ENCODE measurements at regions not wholly inside any gene's neighbourhood (a gene's known extent, or its start where the extent isn't known, plus 50 kb on each side); places are given as distances from the start of the nearest gene placed in this dataset.
"Not testable (repeated sequence)": the region's sequence is repeated elsewhere in the genome, so short reads cannot be mapped to it uniquely, and the experiment has no call there.

- H2AK5ac ChIP-seq (ENCODE audit: low read depth, low read length); H4K20me1 ChIP-seq (replicated peaks in 1 of 2; ENCODE audit: control insufficient read depth in 1 of 2, insufficient read depth in 2 of 2, low read length in 2 of 2); H3K36me3 ChIP-seq (ENCODE audit: control insufficient read depth in 2 of 4, insufficient read depth in 4 of 4, low read length in 3 of 4); CTCF ChIA-PET (ENCODE audit: partially characterized antibody); H3K4me1 ChIP-seq (replicated peaks in 1 of 4; ENCODE audit: control insufficient read depth in 3 of 4, insufficient read depth in 4 of 4, low read length in 3 of 4); H3K23ac ChIP-seq (ENCODE audit: insufficient read length); H3K4me3 ChIP-seq (ENCODE audit: extremely low read depth in 1 of 4, insufficient read depth in 2 of 4, low read depth in 3 of 4, low read length in 4 of 4); H3K79me2 ChIP-seq (ENCODE audit: control insufficient read depth in 1 of 2, insufficient read depth in 2 of 2, low read length in 2 of 2); H3K18ac ChIP-seq (ENCODE audit: extremely low read depth, low read length); H4K8ac ChIP-seq (ENCODE audit: extremely low read depth, insufficient read depth, low read length); H3K4me2 ChIP-seq (ENCODE audit: insufficient read depth in 1 of 2, low read depth in 2 of 2, low read length in 2 of 2); H2BK20ac ChIP-seq (ENCODE audit: low read length); H2BK120ac ChIP-seq (replicated peaks; ENCODE audit: low read depth, low read length); H3K23me2 ChIP-seq (ENCODE audit: low read depth, low read length); H3K27me3 ChIP-seq (replicated peaks in 1 of 4; ENCODE audit: control insufficient read depth in 3 of 4, extremely low read depth in 1 of 4, insufficient read depth in 3 of 4, low read length in 3 of 4); H3K9ac ChIP-seq (replicated peaks in 1 of 4; ENCODE audit: extremely low read depth in 1 of 4, low read depth in 3 of 4, low read length in 3 of 4); H3K56ac ChIP-seq (replicated peaks; ENCODE audit: insufficient read length, low read depth, low read length); H4K5ac ChIP-seq (ENCODE audit: insufficient read length, low read depth, low read length); DNase-seq (ENCODE audit: low read depth in 1 of 2, low spot score in 2 of 2); POLR2A ChIA-PET (ENCODE audit: partially characterized antibody); H3K14ac ChIP-seq (ENCODE audit: insufficient read length); H2BK15ac ChIP-seq (ENCODE audit: low read length); H2BK5ac ChIP-seq (ENCODE audit: low read depth, low read length); H4K91ac ChIP-seq (replicated peaks; ENCODE audit: insufficient read length, low read length); FAIRE-seq; H3K4ac ChIP-seq (replicated peaks; ENCODE audit: insufficient read length, low read depth, low read length); H2BK12ac ChIP-seq (ENCODE audit: low read depth, low read length); H2AFZ ChIP-seq (ENCODE audit: low read length); H3K79me1 ChIP-seq (ENCODE audit: low read depth, low read length); H3K27ac ChIP-seq (ENCODE audit: low read depth, low read length): not testable (repeated sequence)
- H3K9me3 ChIP-seq (ENCODE audit: insufficient read depth in 2 of 2, low read depth in 1 of 2, low read length in 1 of 2): peaks cover 52 to 72% of the 10 kb centered on the region in 2 experiments
- TF ChIP-seq CTCF (IDR thresholded peaks at IDR 0.05; ENCODE audit: control extremely low read depth in 1 of 3, insufficient read depth in 1 of 3, low read depth in 1 of 3, low read length in 3 of 3) (peak in 2 of 3 experiments; percentile 1 to 5; a peak in 2 of 4 replicates), RAD21 (IDR thresholded peaks at IDR 0.05 in 1 of 2, conservative IDR thresholded peaks at IDR 0.05 in 1 of 2; ENCODE audit: low read depth in 2 of 2, low read length in 2 of 2) (0 out of 4 replicates have a peak, but pooled peaks of 1 of the 2 experiments have one; percentile 6)
- 75% methylated on average over 10 of the region's 11 CpGs; no CpG with 5 or more reads in 1 of the 2 experiments for WGBS, 2 experiments (ENCODE audit: extremely low coverage in 1 of 2, insufficient coverage in 1 of 2, insufficient read length in 1 of 2, insufficient replicate concordance in 2 of 2, low coverage in 1 of 2, low lambda C conversion rate in 2 of 2, missing lambda C conversion rate in 1 of 2)
Observed at GRCh38 chr14:106537597-106537996, 1011.2 kb downstream of the TMEM121 start.

All from H1 (cell line).